Lower leg skin (tissue), 3 donors: ENCODE measurements at regions not wholly inside any gene's neighbourhood (a gene's known extent, or its start where the extent isn't known, plus 50 kb on each side); places are given as distances from the start of the nearest gene placed in this dataset.
A peak's percentile ranks its signal among the peaks of the same experiment; 100 is the strongest.
"Not testable (repeated sequence)": the region's sequence is repeated elsewhere in the genome, so short reads cannot be mapped to it uniquely, and the experiment has no call there.

ENCODE experiments used
- DNase-seq, 2 donors: peaks; one replicate each; pipeline ENCODE4 v3.0.0-alpha.2; 2019; ENCODE audit warnings: low spot score in 2 of 2
- H3K4me3 ChIP-seq: fragments of 200-600 bp; sonication (generic); 2 replicates; pipeline ENCODE4 v1.5.1; 2017; ENCODE audit warnings: mild to moderate bottlenecking, low read depth; ENCODE audit not compliant: poor library complexity, severe bottlenecking
- WGBS, 2 donors: methylation state at CpG; one replicate each; pipeline ENCODE4 v1.1.5; 2018; 5-methylcytosine and 5-hydroxymethylcytosine counted together
- intact Hi-C: fragments of 100-400 bp; cut with DNase I; formaldehyde crosslinking; loops from one replicate; pipeline ENCODE4 v1.15.0; 2023; ENCODE audit warnings: low total_unique reads

- intact Hi-C loops, H3K4me3 ChIP-seq, DNase-seq: not testable (repeated sequence)
Observed at GRCh38 chr6:57708061-57708460, 390.6 kb downstream of the PRIM2 start.

- WGBS, 2 donors, result 25 to 53% methylated on average over 2 of the region's 2 CpGs
- H3K4me3 ChIP-seq, intact Hi-C loops: not testable (repeated sequence)
- DNase-seq, result peak in 1 of 2 donors; percentile 33
Observed at GRCh38 chr6:57722546-57722945, 405.1 kb downstream of the PRIM2 start.

GRCh38 chr6:57723815-57724401 is 406.5 kb downstream of the PRIM2 start:
- WGBS, 2 donors, result 89% methylated on average over 10 of the region's 10 CpGs
- DNase-seq, intact Hi-C loops, H3K4me3 ChIP-seq: not testable (repeated sequence)

- DNase-seq, intact Hi-C loops, H3K4me3 ChIP-seq: not testable (repeated sequence)
- WGBS, 2 donors, result 50 to 54% methylated on average over 1 to 2 of the region's 2 CpGs
Observed at GRCh38 chr6:57729407-57729806, 412.0 kb downstream of the PRIM2 start.

GRCh38 chr6:57730726-57731125 is 413.3 kb downstream of the PRIM2 start:
- H3K4me3 ChIP-seq, DNase-seq, intact Hi-C loops: not testable (repeated sequence)
- 43 to 59% methylated on average over 4 of the region's 4 CpGs for WGBS, 2 donors

- H3K4me3 ChIP-seq, intact Hi-C loops, DNase-seq: not testable (repeated sequence)
- 80 to 91% methylated on average over 4 to 5 of the region's 5 CpGs for WGBS, 2 donors
Observed at GRCh38 chr6:57747716-57748115, 430.3 kb downstream of the PRIM2 start.

- intact Hi-C loops, H3K4me3 ChIP-seq, DNase-seq: not testable (repeated sequence)
- WGBS, 2 donors, result 67 to 85% methylated on average over 1 of the region's 1 CpG
Observed at GRCh38 chr6:57759850-57760249, 442.4 kb downstream of the PRIM2 start.

- H3K4me3 ChIP-seq, intact Hi-C loops, DNase-seq: not testable (repeated sequence)
- WGBS, 2 donors, result 5 to 6% methylated on average over 17 to 25 of the region's 25 CpGs
Observed at GRCh38 chr6:57792720-57793397, 475.4 kb downstream of the PRIM2 start.

GRCh38 chr6:57793398-57793762 is 475.9 kb downstream of the PRIM2 start:
- intact Hi-C loops, H3K4me3 ChIP-seq, DNase-seq: not testable (repeated sequence)
- WGBS, 2 donors, result 5 to 12% methylated on average over 9 of the region's 9 CpGs

- intact Hi-C loops, H3K4me3 ChIP-seq, DNase-seq: not testable (repeated sequence)
- WGBS, 2 donors, result 4% methylated on average over 38 of the region's 38 CpGs
Observed at GRCh38 chr6:57799703-57800479, 482.5 kb downstream of the PRIM2 start.

- 4 to 7% methylated on average over 21 of the region's 21 CpGs for WGBS, 2 donors
- H3K4me3 ChIP-seq, intact Hi-C loops, DNase-seq: not testable (repeated sequence)
Observed at GRCh38 chr6:57808581-57808980, 491.2 kb downstream of the PRIM2 start.

- intact Hi-C loops, H3K4me3 ChIP-seq, DNase-seq: not testable (repeated sequence)
- WGBS, 2 donors, result 5 to 39% methylated on average over 12 of the region's 12 CpGs
Observed at GRCh38 chr6:57809454-57809853, 492.0 kb downstream of the PRIM2 start.

- intact Hi-C loops, H3K4me3 ChIP-seq, DNase-seq: not testable (repeated sequence)
- WGBS, 2 donors, result 7 to 8% methylated on average over 28 of the region's 28 CpGs
Observed at GRCh38 chr6:57813271-57814075, 496.0 kb downstream of the PRIM2 start.

- intact Hi-C loops, DNase-seq, H3K4me3 ChIP-seq: not testable (repeated sequence)
- WGBS, 2 donors, result 9 to 22% methylated on average over 10 of the region's 10 CpGs
Observed at GRCh38 chr6:57815826-57816225, 498.4 kb downstream of the PRIM2 start.
